B cell (primary cell): ENCODE measurements at regions not wholly inside any gene's neighbourhood (a gene's known extent, or its start where the extent isn't known, plus 50 kb on each side); places are given as distances from the start of the nearest gene placed in this dataset.

Experiments
- ATAC-seq: fragments of 200-7000 bp; cut with Tn5 transposase; one replicate; pipeline ENCODE4 v1.10.0; 2021; ENCODE audit warnings: low read depth, mild to moderate bottlenecking, moderate number of reproducible peaks, moderate library complexity
- CTCF ChIA-PET: fragments of 350-600 bp; sonication (Branson Sonifier 250); formaldehyde crosslinking; loops from one replicate; lab custom pipeline; 2021; ENCODE audit warnings: antibody characterized with exemption, inconsistent platforms; lab: Charles Lee
- POLR2A ChIA-PET: fragments of 350-600 bp; sonication (Branson Sonifier 250); formaldehyde crosslinking; loops from one replicate; lab custom pipeline; 2021; ENCODE audit warnings: antibody characterized with exemption; lab: Charles Lee
- DNase-seq: peaks from one replicate; pipeline ENCODE4 v3.0.0; 2013
- H2AFZ ChIP-seq: 2 replicates; pipeline ENCODE4 v1.6.1; 2012; ENCODE audit warnings: mild to moderate bottlenecking, low read depth, low read length; ENCODE audit not compliant: insufficient read depth, poor library complexity, severe bottlenecking
- H3K27ac ChIP-seq, 2 donors: 1 replicate in 1 of 2; 2 replicates in 1 of 2; pipeline ENCODE4 v1.5.1; 2012 to 2013; ENCODE audit warnings: low read length in 2 of 2, mild to moderate bottlenecking in 2 of 2, moderate library complexity in 1 of 2
- H3K27me3 ChIP-seq, 4 experiments: fragments of 200-600 bp in 1 of 4; sonication (generic) in 1 of 4; replicated peaks in 1 of 4; 1 replicate in 2 of 4; 2 replicates in 2 of 4; pipeline versions ENCODE4 v1.6.1 to v1.7.0; 2013 to 2016; ENCODE audit warnings: low read length in 3 of 4, mild to moderate bottlenecking in 2 of 4, mixed read lengths in 1 of 4, moderate library complexity in 1 of 4; ENCODE audit not compliant: insufficient read depth in 4 of 4, control insufficient read depth in 3 of 4; ENCODE audit errors: control extremely low read depth in 1 of 4
- H3K36me3 ChIP-seq, 2 experiments: replicated peaks in 1 of 2; 1 replicate in 1 of 2; 2 replicates in 1 of 2; pipeline versions ENCODE4 v1.6.1 to v1.7.1; 2013; ENCODE audit warnings: low read length in 1 of 2; ENCODE audit not compliant: insufficient read depth in 2 of 2, control insufficient read depth in 1 of 2; ENCODE audit errors: control extremely low read depth in 1 of 2, extremely low read depth in 1 of 2
- H3K4me1 ChIP-seq, 2 donors: fragments of 200-600 bp in 1 of 2; sonication (generic) in 1 of 2; 1 replicate in 1 of 2; 2 replicates in 1 of 2; pipeline versions ENCODE4 v1.5.1 to v1.6.1; 2013 to 2017; ENCODE audit warnings: low read length in 2 of 2; ENCODE audit not compliant: control insufficient read depth in 2 of 2, insufficient read depth in 2 of 2
- H3K4me2 ChIP-seq: replicated peaks from 2 replicates; pipeline ENCODE3; 2012; ENCODE audit warnings: mild to moderate bottlenecking, low read depth, low read length; ENCODE audit not compliant: poor library complexity, severe bottlenecking
- H3K4me3 ChIP-seq, 5 experiments: fragments of 200-600 bp in 1 of 5; sonication (generic) in 1 of 5; 1 replicate in 3 of 5; 2 replicates in 2 of 5; pipeline versions ENCODE4 v1.5.1 to v1.7.0; 2011 to 2016; ENCODE audit warnings: low read length in 4 of 5, mild to moderate bottlenecking in 4 of 5, low read depth in 2 of 5, control low read depth in 1 of 5, moderate library complexity in 1 of 5; ENCODE audit not compliant: insufficient read depth in 1 of 5; ENCODE audit errors: control extremely low read depth in 1 of 5, extremely low read depth in 1 of 5
- H3K79me2 ChIP-seq: fragments of 200-600 bp; sonication (generic); one replicate; pipeline ENCODE4 v1.6.0; 2016; ENCODE audit warnings: low read length; ENCODE audit not compliant: control insufficient read depth, insufficient read depth
- H3K9ac ChIP-seq: fragments of 200-600 bp; sonication (generic); 2 replicates; pipeline ENCODE4 v1.6.1; 2017; ENCODE audit warnings: mild to moderate bottlenecking, low read length, moderate library complexity
- H3K9me3 ChIP-seq, 3 donors: one replicate each; pipeline versions ENCODE4 v1.6.1 to v1.7.1; 2013; ENCODE audit warnings: low read length in 2 of 3; ENCODE audit not compliant: control insufficient read depth in 2 of 3, insufficient read depth in 1 of 3; ENCODE audit errors: control extremely low read depth in 1 of 3
- H4K20me1 ChIP-seq: 2 replicates; pipeline ENCODE4 v1.6.0; 2012; ENCODE audit warnings: mild to moderate bottlenecking, low read length; ENCODE audit not compliant: insufficient read depth, control insufficient read depth, poor library complexity, severe bottlenecking
- H3K27ac Mint-ChIP-seq: one replicate; pipeline ENCODE4 v1.8.0; 2021; ENCODE audit warnings: mixed read lengths
- H3K27me3 Mint-ChIP-seq: one replicate; pipeline ENCODE4 v1.8.0; 2021; ENCODE audit warnings: mixed read lengths
- H3K4me1 Mint-ChIP-seq: one replicate; pipeline ENCODE4 v1.8.0; 2021; ENCODE audit warnings: mixed read lengths
- H3K4me3 Mint-ChIP-seq: one replicate; pipeline ENCODE4 v1.8.0; 2021; ENCODE audit warnings: mixed read lengths
- H3K9me3 Mint-ChIP-seq: one replicate; pipeline ENCODE4 v1.8.0; 2022; ENCODE audit warnings: mixed read lengths; ENCODE audit not compliant: insufficient read depth
- EZH2 ChIP-seq: IDR thresholded peaks from 2 replicates; pipeline ENCODE4 v1.6.1; 2012; ENCODE audit warnings: borderline replicate concordance, low read depth, mild to moderate bottlenecking, moderate library complexity, low read length; ENCODE audit not compliant: insufficient read depth, poor library complexity, severe bottlenecking
- WGBS: methylation state at CpG from one replicate; pipeline ENCODE4 v1.1.5; 2013; ENCODE audit warnings: missing lambda C conversion rate; ENCODE audit not compliant: insufficient coverage; 5-methylcytosine and 5-hydroxymethylcytosine counted together
- intact Hi-C: fragments of 100-400 bp; cut with micrococcal nuclease; formaldehyde crosslinking; loops from one replicate; pipeline ENCODE4 v1.10.0; 2022
- TF ChIP-seq, protein P1 (sequence below): fragments of 200-600 bp; IDR thresholded peaks from one replicate; pipeline ENCODE4 v1.8.0; 2022; ENCODE audit warnings: antibody characterized with exemption, mild to moderate bottlenecking

DNA sequence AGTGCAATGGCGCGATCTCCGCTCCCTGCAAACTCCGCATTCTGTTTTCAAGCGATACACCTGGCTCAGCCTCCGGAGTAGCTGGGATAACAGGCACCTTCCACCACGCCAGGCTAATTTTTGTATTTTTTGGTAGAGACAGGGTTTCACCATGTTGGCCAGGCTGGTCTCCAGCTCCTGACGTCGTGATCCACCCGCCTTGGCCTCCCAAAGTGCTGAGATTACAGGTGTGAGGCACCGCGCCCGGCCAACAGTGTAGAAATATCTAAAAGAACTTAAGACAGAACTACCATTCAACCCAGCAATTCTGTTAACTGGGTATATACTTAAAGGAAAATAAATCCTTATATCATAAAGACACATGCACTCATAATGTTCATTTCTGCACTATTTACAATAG, 335.3 kb upstream of the LUZP2 start:
- Mint-ChIP-seq H3K27ac (no peak overlapping the region), H3K4me1 (no peaks in the 10 kb centered on the region), H3K4me3 (no peak overlapping the region), H3K27me3 (no peaks in the 10 kb centered on the region), H3K9me3 (peaks cover 2% of the 10 kb centered on the region)
- H2AFZ ChIP-seq: no peak overlapping the region
- ChIA-PET CTCF (no interaction called here), POLR2A (no interaction called here)
- H3K4me2 ChIP-seq: no peak overlapping the region
- H3K9me3 ChIP-seq: no peaks in the 10 kb centered on the region
- no peak for DNase-seq
- H3K27ac ChIP-seq: no peak overlapping the region
- H3K4me3 ChIP-seq: no peak overlapping the region
- WGBS: 95% methylated on average over 7 of the region's 13 CpGs
- no peak overlapping the region for H3K9ac ChIP-seq
- H3K79me2 ChIP-seq: no peaks in the 10 kb centered on the region
- intact Hi-C loops: no loop called here
- ATAC-seq: no peak
- H3K27me3 ChIP-seq: no peaks in the 10 kb centered on the region
- no peaks in the 10 kb centered on the region for H3K36me3 ChIP-seq
- no peaks in the 10 kb centered on the region for H3K4me1 ChIP-seq
- no peak for TF ChIP-seq EZH2
- TF ChIP-seq, protein P1, sequence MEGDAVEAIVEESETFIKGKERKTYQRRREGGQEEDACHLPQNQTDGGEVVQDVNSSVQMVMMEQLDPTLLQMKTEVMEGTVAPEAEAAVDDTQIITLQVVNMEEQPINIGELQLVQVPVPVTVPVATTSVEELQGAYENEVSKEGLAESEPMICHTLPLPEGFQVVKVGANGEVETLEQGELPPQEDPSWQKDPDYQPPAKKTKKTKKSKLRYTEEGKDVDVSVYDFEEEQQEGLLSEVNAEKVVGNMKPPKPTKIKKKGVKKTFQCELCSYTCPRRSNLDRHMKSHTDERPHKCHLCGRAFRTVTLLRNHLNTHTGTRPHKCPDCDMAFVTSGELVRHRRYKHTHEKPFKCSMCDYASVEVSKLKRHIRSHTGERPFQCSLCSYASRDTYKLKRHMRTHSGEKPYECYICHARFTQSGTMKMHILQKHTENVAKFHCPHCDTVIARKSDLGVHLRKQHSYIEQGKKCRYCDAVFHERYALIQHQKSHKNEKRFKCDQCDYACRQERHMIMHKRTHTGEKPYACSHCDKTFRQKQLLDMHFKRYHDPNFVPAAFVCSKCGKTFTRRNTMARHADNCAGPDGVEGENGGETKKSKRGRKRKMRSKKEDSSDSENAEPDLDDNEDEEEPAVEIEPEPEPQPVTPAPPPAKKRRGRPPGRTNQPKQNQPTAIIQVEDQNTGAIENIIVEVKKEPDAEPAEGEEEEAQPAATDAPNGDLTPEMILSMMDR: no peak
- H4K20me1 ChIP-seq: no peaks in the 10 kb centered on the region

DNA sequence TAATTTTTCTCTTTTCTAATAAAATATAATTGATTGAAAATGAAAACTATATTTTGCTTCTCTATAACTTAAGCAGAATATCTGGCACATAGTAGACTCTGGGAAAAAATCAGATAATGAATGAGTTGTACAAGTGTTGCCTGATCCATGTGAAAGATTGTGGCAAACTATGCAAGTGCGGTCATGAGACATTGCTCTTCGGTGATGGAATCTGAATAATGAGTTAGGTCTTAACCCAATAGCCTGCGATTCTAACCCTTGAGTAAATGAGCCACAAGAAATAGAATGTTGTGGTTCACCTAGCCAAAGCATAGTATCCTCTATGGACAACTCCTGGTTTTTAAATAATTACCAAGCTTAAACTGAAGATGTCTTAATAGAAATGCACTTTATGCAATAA, 333.7 kb upstream of the LUZP2 start:
- TF ChIP-seq EZH2: no peak
- TF ChIP-seq, protein P1: no peak
- no peaks in the 10 kb centered on the region for H3K36me3 ChIP-seq
- WGBS: 100% methylated on average over 2 of the region's 3 CpGs
- H3K4me1 ChIP-seq: no peaks in the 10 kb centered on the region
- no peak overlapping the region for H2AFZ ChIP-seq
- Mint-ChIP-seq H3K27ac (no peak overlapping the region), H3K27me3 (no peaks in the 10 kb centered on the region), H3K4me1 (no peaks in the 10 kb centered on the region), H3K9me3 (peaks cover 2% of the 10 kb centered on the region), H3K4me3 (no peak overlapping the region)
- ATAC-seq (no peak), DNase-seq (no peak)
- no peak overlapping the region for H3K4me3 ChIP-seq
- H3K27ac ChIP-seq: no peak overlapping the region
- CTCF ChIA-PET: no interaction called here
- no peaks in the 10 kb centered on the region for H3K27me3 ChIP-seq
- H3K9ac ChIP-seq: no peak overlapping the region
- POLR2A ChIA-PET: no interaction called here
- H3K4me2 ChIP-seq: no peak overlapping the region
- no peaks in the 10 kb centered on the region for H3K79me2 ChIP-seq
- intact Hi-C loops: no loop called here
- no peaks in the 10 kb centered on the region for H3K9me3 ChIP-seq
- no peaks in the 10 kb centered on the region for H4K20me1 ChIP-seq
